Tibial artery (tissue), 4 donors: ENCODE measurements at regions not wholly inside any gene's neighbourhood (a gene's known extent, or its start where the extent isn't known, plus 50 kb on each side); places are given as distances from the start of the nearest gene placed in this dataset.

Experiments
- DNase-seq, 2 donors: peaks; one replicate each; pipeline ENCODE4 v3.0.0-alpha.2; 2019
- H3K27ac ChIP-seq, 2 donors: fragments of 200-600 bp; sonication (generic) in 1 of 2; 1 replicate in 1 of 2; 2 replicates in 1 of 2; pipeline ENCODE4 v1.5.1; 2018 to 2019; ENCODE audit warnings: mild to moderate bottlenecking in 1 of 2
- H3K27me3 ChIP-seq, 2 donors: fragments of 200-600 bp; sonication (generic) in 1 of 2; one replicate each; pipeline versions ENCODE4 v1.5.1 to v1.6.0; 2016 to 2019
- H3K36me3 ChIP-seq, 3 donors: fragments of 200-600 bp; sonication (generic) in 2 of 3; one replicate each; pipeline ENCODE4 v1.5.1; 2016 to 2019; ENCODE audit warnings: mild to moderate bottlenecking in 2 of 3
- H3K4me1 ChIP-seq, 4 donors: fragments of 200-600 bp; sonication (generic) in 2 of 4; 1 replicate in 3 of 4; 2 replicates in 1 of 4; pipeline ENCODE4 v1.5.1; 2016 to 2019
- H3K4me3 ChIP-seq, 2 donors: fragments of 200-600 bp; sonication (generic) in 1 of 2; 1 replicate in 1 of 2; 2 replicates in 1 of 2; pipeline ENCODE4 v1.5.1; 2018 to 2019; ENCODE audit warnings: mild to moderate bottlenecking in 2 of 2
- H3K9me3 ChIP-seq, 3 donors: fragments of 200-600 bp; sonication (generic) in 1 of 3; one replicate each; pipeline ENCODE4 v1.5.1; 2016 to 2019
- CTCF ChIP-seq, 2 experiments: fragments of 200-600 bp in 1 of 2; fragments of 450-650 bp in 1 of 2; IDR thresholded peaks; one replicate each; pipeline ENCODE4 v1.5.1; 2017 to 2019; ENCODE audit warnings: antibody characterized with exemption in 2 of 2, mild to moderate bottlenecking in 1 of 2, moderate library complexity in 1 of 2
- intact Hi-C: fragments of 100-400 bp; cut with DNase I; formaldehyde crosslinking; loops from one replicate; pipeline ENCODE4 v1.15.0; 2023; ENCODE audit warnings: low total_unique reads

GRCh38 chr22:49189871-49190270 lies 637.8 kb downstream of the BRD1 start:
- intact Hi-C loops = no loop called here
- DNase-seq = no peak

GRCh38 chr22:49188591-49188990 lies 639.1 kb downstream of the BRD1 start:
- no peaks in the 10 kb centered on the region for H3K4me1 ChIP-seq
- TF ChIP-seq CTCF (IDR thresholded peaks at IDR 0.05) = no peak
- peaks cover 0 to 10% of the 10 kb centered on the region in 2 donors for H3K27me3 ChIP-seq
- H3K36me3 ChIP-seq = no peaks in the 10 kb centered on the region
- no peak for DNase-seq
- no peak overlapping the region for H3K4me3 ChIP-seq
- intact Hi-C loops = no loop called here
- no peak overlapping the region for H3K27ac ChIP-seq
- H3K9me3 ChIP-seq = no peaks in the 10 kb centered on the region

More at GRCh38 chr22:49189871-49190270, 637.8 kb downstream of the BRD1 start:
- Histone ChIP-seq H3K4me3 (no peak overlapping the region), H3K9me3 (no peaks in the 10 kb centered on the region), H3K27ac (no peak overlapping the region), H3K4me1 (no peaks in the 10 kb centered on the region), H3K27me3 (peaks cover 0 to 8% of the 10 kb centered on the region in 2 donors), H3K36me3 (no peaks in the 10 kb centered on the region)
- no peak for TF ChIP-seq CTCF (IDR thresholded peaks at IDR 0.05)

DNA sequence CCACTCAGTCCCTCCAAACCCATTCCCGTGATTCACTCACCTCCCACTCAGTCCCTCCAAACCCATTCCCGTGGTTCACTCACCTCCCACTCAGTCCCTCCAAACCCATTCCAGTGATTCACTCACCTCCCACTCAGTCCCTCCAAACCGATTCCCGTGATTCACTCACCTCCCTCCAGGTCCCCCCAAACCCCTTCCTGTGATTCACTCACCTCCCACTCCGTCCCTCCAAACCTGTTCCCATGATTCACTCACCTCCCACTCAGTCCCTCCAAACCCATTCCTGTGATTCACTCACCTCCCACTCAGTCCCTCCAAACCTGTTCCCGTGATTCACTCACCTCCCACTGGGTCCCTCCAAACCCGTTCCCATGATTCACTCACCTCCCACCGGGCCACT lies 639.6 kb downstream of the BRD1 start:
- DNase-seq = no peak
- Histone ChIP-seq H3K9me3 (no peaks in the 10 kb centered on the region), H3K27ac (no peak overlapping the region), H3K4me3 (no peak overlapping the region), H3K4me1 (no peaks in the 10 kb centered on the region), H3K27me3 (peaks cover 0 to 14% of the 10 kb centered on the region in 2 donors), H3K36me3 (no peaks in the 10 kb centered on the region)
- intact Hi-C loops = no loop called here
- no peak for TF ChIP-seq CTCF (IDR thresholded peaks at IDR 0.05)

GRCh38 chr22:49186762-49187161 lies 640.9 kb downstream of the BRD1 start:
- no peak for DNase-seq
- Histone ChIP-seq H3K4me3 (no peak overlapping the region), H3K27ac (no peak overlapping the region), H3K27me3 (peaks cover 0 to 20% of the 10 kb centered on the region in 2 donors), H3K36me3 (no peaks in the 10 kb centered on the region), H3K4me1 (no peaks in the 10 kb centered on the region), H3K9me3 (no peaks in the 10 kb centered on the region)
- intact Hi-C loops = no loop called here
- TF ChIP-seq CTCF (IDR thresholded peaks at IDR 0.05) = no peak

DNA sequence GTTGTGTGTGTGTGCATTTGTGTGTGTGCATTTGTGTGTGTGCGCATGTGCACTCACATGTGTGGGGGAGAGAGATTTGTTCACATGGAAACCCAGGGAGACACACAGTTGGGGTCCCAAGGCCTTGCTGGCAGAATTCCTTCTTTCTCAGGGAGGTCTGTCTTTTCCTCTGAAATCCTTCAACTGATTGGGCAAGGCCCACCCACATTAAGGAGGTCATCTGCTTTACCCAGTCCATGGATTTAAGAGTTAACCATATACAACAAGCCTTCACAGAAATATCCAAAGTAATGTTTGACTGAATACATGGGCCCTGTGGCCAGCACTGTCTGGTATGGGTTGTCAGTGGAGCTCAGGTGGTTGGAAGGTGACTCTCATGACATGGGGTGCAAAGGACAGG lies 641.4 kb downstream of the BRD1 start:
- no peak for DNase-seq
- Histone ChIP-seq H3K4me3 (no peak overlapping the region), H3K4me1 (no peaks in the 10 kb centered on the region), H3K27ac (no peak overlapping the region), H3K36me3 (no peaks in the 10 kb centered on the region), H3K9me3 (no peaks in the 10 kb centered on the region), H3K27me3 (peaks cover 0 to 17% of the 10 kb centered on the region in 2 donors)
- intact Hi-C loops = no loop called here
- no peak for TF ChIP-seq CTCF (IDR thresholded peaks at IDR 0.05)

DNA sequence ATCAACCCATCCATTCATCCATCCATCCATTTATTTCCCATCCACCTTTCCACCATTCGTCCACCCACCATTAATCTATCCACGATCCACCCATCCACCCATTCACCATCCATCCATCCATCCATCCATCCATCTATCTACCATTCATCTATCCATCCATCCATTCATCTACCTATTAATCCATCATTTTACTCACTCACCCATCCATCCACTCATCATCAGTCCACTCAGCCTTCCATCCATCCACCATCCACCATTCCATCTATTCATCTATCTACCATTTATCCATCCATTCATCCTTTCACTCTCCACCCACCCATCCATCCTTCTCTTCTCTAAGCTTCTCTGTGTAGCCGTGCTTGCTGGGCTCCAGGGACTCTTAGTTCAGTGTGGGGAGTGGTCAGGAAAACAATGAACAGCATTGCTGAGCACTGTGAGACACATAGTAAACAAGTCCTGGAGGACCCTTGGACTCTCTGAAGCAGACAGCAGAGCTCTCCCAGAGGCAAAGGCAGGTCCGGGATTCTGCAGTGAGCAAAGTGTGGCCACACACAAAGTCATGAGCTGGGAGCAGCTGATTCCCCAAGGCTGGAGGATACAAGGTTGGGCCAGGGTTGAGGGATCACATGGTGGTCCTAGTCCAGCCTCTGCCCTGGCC lies 642.2 kb downstream of the BRD1 start:
- Histone ChIP-seq H3K9me3 (no peaks in the 10 kb centered on the region), H3K27me3 (peaks cover 0 to 13% of the 10 kb centered on the region in 2 donors), H3K27ac (no peak overlapping the region), H3K4me3 (no peak overlapping the region), H3K36me3 (no peaks in the 10 kb centered on the region), H3K4me1 (no peaks in the 10 kb centered on the region)
- intact Hi-C loops = no loop called here
- DNase-seq = no peak
- TF ChIP-seq CTCF (IDR thresholded peaks at IDR 0.05) = no peak
